Kidney (tissue), 13 donors: ENCODE measurements at regions not wholly inside any gene's neighbourhood (a gene's known extent, or its start where the extent isn't known, plus 50 kb on each side); places are given as distances from the start of the nearest gene placed in this dataset.
"Not testable (repeated sequence)": the region's sequence is repeated elsewhere in the genome, so short reads cannot be mapped to it uniquely, and the experiment has no call there.

ENCODE experiments used
- DNase-seq, 5 donors: peaks; one replicate each; pipeline ENCODE4 v3.0.0-alpha.2; 2013 to 2020
- FAIRE-seq: peaks from 2 replicates; lab custom pipeline; 2012; peaks lifted over from hg19 to GRCh38; lab: Jason Lieb, UNC
- H3K27ac ChIP-seq, 2 donors: one replicate each; pipeline ENCODE4 v1.7.0; 2013; ENCODE audit warnings: low read depth in 2 of 2, low read length in 2 of 2, inconsistent platforms in 1 of 2
- H3K27me3 ChIP-seq: one replicate; pipeline ENCODE4 v1.7.1; 2013; ENCODE audit warnings: low read length, inconsistent platforms; ENCODE audit not compliant: control insufficient read depth, insufficient read depth
- H3K36me3 ChIP-seq, 3 donors: one replicate each; pipeline versions ENCODE4 v1.7.0 to v1.7.1; 2013; ENCODE audit warnings: low read length in 3 of 3, control low read depth in 1 of 3, inconsistent platforms in 1 of 3; ENCODE audit not compliant: insufficient read depth in 3 of 3, control insufficient read depth in 2 of 3
- H3K4me1 ChIP-seq, 3 donors: one replicate each; pipeline versions ENCODE4 v1.7.0 to v1.7.1; 2013; ENCODE audit warnings: low read length in 3 of 3, inconsistent platforms in 1 of 3, low read depth in 1 of 3; ENCODE audit not compliant: control insufficient read depth in 2 of 3, insufficient read depth in 2 of 3
- H3K4me3 ChIP-seq, 3 donors: one replicate each; pipeline versions ENCODE4 v1.7.0 to v1.8.1; 2013; ENCODE audit warnings: low read length in 3 of 3, control low read depth in 1 of 3, inconsistent platforms in 1 of 3
- H3K9ac ChIP-seq, 3 donors: one replicate each; pipeline versions ENCODE4 v1.7.0 to v1.7.1; 2013; ENCODE audit warnings: low read length in 3 of 3, control low read depth in 1 of 3, inconsistent platforms in 1 of 3
- H3K9me3 ChIP-seq, 3 donors: one replicate each; pipeline versions ENCODE4 v1.7.0 to v1.7.1; 2013; ENCODE audit warnings: low read length in 3 of 3, control low read depth in 1 of 3, inconsistent platforms in 1 of 3; ENCODE audit not compliant: control insufficient read depth in 2 of 3, insufficient read depth in 1 of 3
- intact Hi-C: fragments of 100-400 bp; cut with DNase I; formaldehyde crosslinking; loops from one replicate; pipeline ENCODE4 v1.11.1; 2022
- TF ChIP-seq, protein P1 (sequence below): IDR thresholded peaks from 3 replicates; pipeline ENCODE4 v1.5.1; 2012; ENCODE audit warnings: mild to moderate bottlenecking, moderate library complexity, borderline replicate concordance; ENCODE audit not compliant: insufficient read depth; ENCODE audit errors: extremely low read depth
- donor health status: control.
- donor health status: control.
- donor health status: control.
- donor health status: control.
- donor health status: control.
- donor health status: DM: yes; HTN: yes; CAD: no.
- donor health status: Normal renal cell carcinoma (clear cell type).

DNA sequence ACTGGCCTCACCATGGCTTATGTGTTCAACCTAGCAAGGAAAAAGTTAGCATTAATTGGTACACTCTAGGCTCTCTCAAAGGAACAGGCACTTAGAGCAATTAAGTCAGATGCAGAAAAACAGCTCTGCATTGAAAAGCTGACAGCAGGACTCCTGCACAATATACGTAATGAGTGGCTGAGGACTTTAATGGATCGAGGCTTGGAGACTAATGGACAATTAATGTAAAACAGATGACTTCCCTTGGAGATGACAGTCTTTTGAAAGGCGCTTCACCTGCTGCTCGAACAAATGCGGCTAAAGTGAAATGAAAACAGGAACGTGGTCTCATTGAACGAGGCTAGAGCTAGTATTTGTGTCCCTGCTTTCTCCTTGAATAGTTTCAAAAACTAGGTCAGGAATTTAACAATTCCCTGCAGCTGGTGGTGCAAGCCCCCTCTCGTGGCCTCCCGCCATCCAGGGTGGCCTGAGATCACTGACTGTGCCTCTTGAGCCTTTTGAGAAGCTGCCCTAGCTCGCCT is 137.1 kb downstream of the ELOVL4 start:
- peak overlapping the region in 2 of 3 donors; percentile 14 to 43 for H3K4me3 ChIP-seq
- H3K9ac ChIP-seq: no peak overlapping the region
- H3K27me3 ChIP-seq: no peaks in the 10 kb centered on the region
- intact Hi-C loops: no loop called here
- DNase-seq (peak in 3 of 5 donors; percentile 15 to 30 (median 25)), FAIRE-seq (no peak)
- H3K9me3 ChIP-seq: no peaks in the 10 kb centered on the region
- H3K4me1 ChIP-seq: peaks cover 0 to 9% (median 3%) of the 10 kb centered on the region in 3 donors
- H3K36me3 ChIP-seq: no peaks in the 10 kb centered on the region
- TF ChIP-seq, protein P1, sequence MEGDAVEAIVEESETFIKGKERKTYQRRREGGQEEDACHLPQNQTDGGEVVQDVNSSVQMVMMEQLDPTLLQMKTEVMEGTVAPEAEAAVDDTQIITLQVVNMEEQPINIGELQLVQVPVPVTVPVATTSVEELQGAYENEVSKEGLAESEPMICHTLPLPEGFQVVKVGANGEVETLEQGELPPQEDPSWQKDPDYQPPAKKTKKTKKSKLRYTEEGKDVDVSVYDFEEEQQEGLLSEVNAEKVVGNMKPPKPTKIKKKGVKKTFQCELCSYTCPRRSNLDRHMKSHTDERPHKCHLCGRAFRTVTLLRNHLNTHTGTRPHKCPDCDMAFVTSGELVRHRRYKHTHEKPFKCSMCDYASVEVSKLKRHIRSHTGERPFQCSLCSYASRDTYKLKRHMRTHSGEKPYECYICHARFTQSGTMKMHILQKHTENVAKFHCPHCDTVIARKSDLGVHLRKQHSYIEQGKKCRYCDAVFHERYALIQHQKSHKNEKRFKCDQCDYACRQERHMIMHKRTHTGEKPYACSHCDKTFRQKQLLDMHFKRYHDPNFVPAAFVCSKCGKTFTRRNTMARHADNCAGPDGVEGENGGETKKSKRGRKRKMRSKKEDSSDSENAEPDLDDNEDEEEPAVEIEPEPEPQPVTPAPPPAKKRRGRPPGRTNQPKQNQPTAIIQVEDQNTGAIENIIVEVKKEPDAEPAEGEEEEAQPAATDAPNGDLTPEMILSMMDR: no peak
- no peak overlapping the region for H3K27ac ChIP-seq

DNA sequence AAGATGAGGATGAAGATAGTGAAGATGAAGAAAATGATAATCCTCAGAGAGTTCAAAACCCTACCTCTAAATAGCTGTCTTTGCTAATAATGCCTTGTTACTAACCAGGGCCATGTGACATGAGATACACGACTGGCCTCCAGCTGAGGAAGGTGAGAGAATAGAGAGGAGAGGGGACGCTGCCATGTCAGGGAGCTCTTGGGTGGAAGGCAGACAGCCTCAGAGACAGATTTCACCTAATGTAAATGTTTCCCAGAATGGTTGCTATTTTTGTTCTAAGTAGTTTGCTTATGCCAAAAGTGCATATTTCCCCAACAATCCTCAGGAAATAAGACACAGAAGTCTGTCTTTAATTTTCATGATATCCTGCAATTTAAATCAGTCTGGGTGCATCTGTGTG is 138.4 kb downstream of the ELOVL4 start:
- no peak for DNase-seq
- Histone ChIP-seq H3K27ac (no peak overlapping the region), H3K4me1 (peaks cover 0 to 9% (median 3%) of the 10 kb centered on the region in 3 donors), H3K27me3 (no peaks in the 10 kb centered on the region), H3K4me3 (no peak overlapping the region), H3K36me3 (no peaks in the 10 kb centered on the region), H3K9me3 (no peaks in the 10 kb centered on the region), H3K9ac (no peak overlapping the region)
- FAIRE-seq: no peak
- intact Hi-C loops: no loop called here
- TF ChIP-seq, protein P1: no peak

GRCh38 chr6:79806661-79807060 is 140.7 kb downstream of the ELOVL4 start:
- H3K9ac ChIP-seq, H3K9me3 ChIP-seq, H3K27ac ChIP-seq, H3K27me3 ChIP-seq, FAIRE-seq, DNase-seq, H3K36me3 ChIP-seq, H3K4me3 ChIP-seq, intact Hi-C loops, H3K4me1 ChIP-seq: not testable (repeated sequence)

DNA sequence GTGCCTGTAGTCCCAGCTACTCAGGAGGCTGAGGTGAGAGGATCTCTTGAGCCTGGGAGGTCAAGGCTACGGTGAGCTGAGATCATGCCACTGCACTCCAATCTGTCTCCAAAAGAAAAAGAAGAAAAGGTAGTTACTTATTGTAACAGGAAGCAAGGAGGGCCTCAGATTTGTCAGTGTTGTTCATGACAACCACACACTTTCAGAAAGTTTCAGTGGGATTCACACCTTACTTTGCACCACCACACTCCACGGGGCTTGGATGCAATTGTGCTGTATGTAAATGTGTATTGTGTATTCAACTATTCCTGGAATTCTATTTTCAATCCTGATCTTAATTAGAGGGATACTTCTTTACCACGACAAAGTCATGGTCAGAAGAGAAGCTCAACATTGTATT is 142.6 kb downstream of the ELOVL4 start:
- TF ChIP-seq, protein P1: no peak
- Histone ChIP-seq H3K4me1 (peaks cover 0 to under 1% (median 0%) of the 10 kb centered on the region in 3 donors), H3K4me3 (no peak overlapping the region), H3K27ac (no peak overlapping the region), H3K9ac (no peak overlapping the region), H3K9me3 (no peaks in the 10 kb centered on the region), H3K36me3 (no peaks in the 10 kb centered on the region), H3K27me3 (no peaks in the 10 kb centered on the region)
- intact Hi-C loops: no loop called here
- no peak for FAIRE-seq
- no peak for DNase-seq
